IPS-15b (cell line): ENCODE measurements at regions not wholly inside any gene's neighbourhood (a gene's known extent, or its start where the extent isn't known, plus 50 kb on each side); places are given as distances from the start of the nearest gene placed in this dataset.

Experiments
- H3K27me3 ChIP-seq: one replicate; pipeline ENCODE4 v1.6.1; 2013; ENCODE audit warnings: low read length; ENCODE audit not compliant: control insufficient read depth, insufficient read depth
- H3K36me3 ChIP-seq: one replicate; pipeline ENCODE4 v1.6.1; 2013; ENCODE audit warnings: low read length; ENCODE audit not compliant: control insufficient read depth, insufficient read depth
- H3K4me1 ChIP-seq: one replicate; pipeline ENCODE4 v1.6.1; 2013; ENCODE audit warnings: mild to moderate bottlenecking, low read length; ENCODE audit not compliant: control insufficient read depth, insufficient read depth
- H3K4me3 ChIP-seq: one replicate; pipeline ENCODE4 v1.5.1; 2013; ENCODE audit warnings: low read depth, low read length
- H3K9ac ChIP-seq: one replicate; pipeline ENCODE4 v1.6.1; 2013; ENCODE audit warnings: low read depth, mild to moderate bottlenecking, low read length
- H3K9me3 ChIP-seq: one replicate; pipeline ENCODE4 v1.6.1; 2013; ENCODE audit warnings: mild to moderate bottlenecking, low read length; ENCODE audit not compliant: control insufficient read depth, insufficient read depth

DNA sequence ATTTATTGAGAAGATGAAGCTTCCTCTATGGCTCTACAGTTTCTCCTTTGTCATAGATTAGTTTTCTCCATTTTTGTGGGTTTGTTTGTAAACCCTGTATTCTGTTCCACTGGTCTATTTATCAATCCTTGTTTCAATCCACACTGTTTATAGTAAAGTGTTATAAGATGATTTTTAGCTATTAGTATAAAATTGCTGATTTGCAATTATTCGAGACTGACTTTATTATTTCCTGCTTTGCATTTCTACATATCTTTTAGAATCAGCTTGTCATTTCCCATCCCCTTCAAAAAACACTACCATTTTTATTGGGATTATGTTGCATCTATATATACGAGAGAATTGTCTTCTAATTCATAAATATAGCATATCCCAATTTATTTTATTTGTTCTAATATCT is 325.9 kb upstream of the EPHA7 start:
- Histone ChIP-seq H3K36me3 (no peaks in the 10 kb centered on the region), H3K9ac (no peak overlapping the region), H3K4me1 (no peaks in the 10 kb centered on the region), H3K9me3 (no peaks in the 10 kb centered on the region), H3K4me3 (no peak overlapping the region), H3K27me3 (no peaks in the 10 kb centered on the region)

DNA sequence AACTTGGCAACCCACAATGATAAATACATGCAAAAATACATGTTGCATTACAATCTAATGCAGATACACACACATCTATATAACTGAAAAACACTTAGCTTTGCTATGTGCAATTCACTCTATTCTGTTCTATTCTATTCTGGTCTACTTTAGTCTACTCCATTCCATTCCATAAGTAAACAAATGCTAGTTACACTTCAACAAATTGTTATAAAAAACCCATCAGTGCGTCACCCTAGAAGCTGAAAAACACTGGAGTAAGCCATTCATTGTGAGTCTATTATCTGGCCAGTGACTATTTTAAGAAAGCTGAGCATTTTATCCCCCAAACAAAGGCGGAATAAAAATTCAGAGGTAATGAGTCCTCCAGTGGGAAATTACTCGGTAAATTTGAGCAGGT is 315.7 kb upstream of the EPHA7 start:
- Histone ChIP-seq H3K4me1 (peaks cover 9% of the 10 kb centered on the region), H3K9ac (no peak overlapping the region), H3K9me3 (no peaks in the 10 kb centered on the region), H3K27me3 (no peaks in the 10 kb centered on the region), H3K4me3 (no peak overlapping the region), H3K36me3 (no peaks in the 10 kb centered on the region)

DNA sequence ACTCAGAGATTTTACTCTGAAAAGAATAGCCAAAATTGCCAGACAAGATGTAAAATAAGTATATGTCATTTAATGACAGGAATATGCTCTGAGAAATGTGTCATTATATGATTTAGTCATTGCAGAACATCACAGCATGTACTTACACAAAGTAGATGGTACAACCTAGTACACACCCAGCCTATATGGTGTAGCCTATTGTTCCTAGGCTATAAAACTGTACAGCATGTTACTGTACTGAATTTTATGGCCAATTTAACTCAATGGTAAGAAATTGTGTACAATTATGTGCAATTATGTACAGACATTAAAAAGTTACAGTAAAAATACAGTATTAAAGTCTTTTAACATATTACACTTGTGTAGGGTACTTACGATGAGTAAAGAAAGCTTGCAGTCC is 311.9 kb upstream of the EPHA7 start:
- no peaks in the 10 kb centered on the region for H3K36me3 ChIP-seq
- peaks cover 14% of the 10 kb centered on the region for H3K4me1 ChIP-seq
- no peak overlapping the region for H3K9ac ChIP-seq
- no peaks in the 10 kb centered on the region for H3K27me3 ChIP-seq
- H3K4me3 ChIP-seq, result no peak overlapping the region
- no peaks in the 10 kb centered on the region for H3K9me3 ChIP-seq

GRCh38 chr6:93728150-93728549 is 308.8 kb upstream of the EPHA7 start:
- Histone ChIP-seq H3K27me3 (no peaks in the 10 kb centered on the region), H3K4me3 (no peak overlapping the region), H3K4me1 (peaks cover 6% of the 10 kb centered on the region), H3K36me3 (no peaks in the 10 kb centered on the region), H3K9me3 (no peaks in the 10 kb centered on the region), H3K9ac (no peak overlapping the region)

- no peaks in the 10 kb centered on the region for H3K9me3 ChIP-seq
- H3K36me3 ChIP-seq, result no peaks in the 10 kb centered on the region
- H3K27me3 ChIP-seq, result no peaks in the 10 kb centered on the region
- H3K4me1 ChIP-seq, result peaks cover 6% of the 10 kb centered on the region
- H3K9ac ChIP-seq, result no peak overlapping the region
- H3K4me3 ChIP-seq, result no peak overlapping the region
These were observed 308.1 kb upstream of the EPHA7 start for GRCh38 chr6:93727447-93727846.

DNA sequence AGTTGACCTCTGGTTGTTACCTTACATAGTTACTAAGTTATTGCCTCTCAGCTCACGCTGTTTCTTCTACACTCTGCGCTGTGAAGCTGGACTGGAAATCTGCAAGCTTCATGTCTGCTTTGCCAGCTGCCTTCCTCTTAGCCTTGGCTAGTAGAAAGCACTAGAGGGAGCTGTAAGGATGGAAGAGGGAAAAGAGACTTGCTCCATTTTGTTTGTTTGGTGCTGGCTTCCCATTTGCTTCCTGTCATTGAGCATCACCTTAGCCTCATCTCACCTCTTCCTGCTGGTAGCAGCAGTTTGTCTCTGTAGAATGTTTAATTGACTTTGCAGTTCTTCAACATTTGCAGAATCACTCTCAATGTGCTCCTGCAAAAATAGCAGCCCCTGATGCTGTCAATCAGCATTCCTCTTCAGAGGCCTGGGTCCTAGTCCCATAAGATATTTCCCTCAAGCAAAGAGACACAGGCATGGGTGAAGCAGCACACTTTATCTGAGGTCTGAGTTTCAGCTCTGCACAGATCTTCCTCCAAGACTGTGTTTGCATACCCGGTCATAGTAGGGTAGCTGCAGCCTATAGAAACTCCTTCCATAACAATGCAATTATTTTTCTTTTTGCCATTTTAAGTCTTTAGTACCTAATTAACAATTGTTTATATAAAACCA is 302.2 kb upstream of the EPHA7 start:
- Histone ChIP-seq H3K27me3 (no peaks in the 10 kb centered on the region), H3K9ac (no peak overlapping the region), H3K4me1 (peaks cover 3% of the 10 kb centered on the region), H3K9me3 (no peaks in the 10 kb centered on the region), H3K36me3 (no peaks in the 10 kb centered on the region), H3K4me3 (no peak overlapping the region)

GRCh38 chr6:93713974-93714373 is 294.6 kb upstream of the EPHA7 start:
- H3K9ac ChIP-seq, result no peak overlapping the region
- no peaks in the 10 kb centered on the region for H3K27me3 ChIP-seq
- no peaks in the 10 kb centered on the region for H3K36me3 ChIP-seq
- peaks cover 3% of the 10 kb centered on the region for H3K9me3 ChIP-seq
- no peaks in the 10 kb centered on the region for H3K4me1 ChIP-seq
- H3K4me3 ChIP-seq, result no peak overlapping the region

DNA sequence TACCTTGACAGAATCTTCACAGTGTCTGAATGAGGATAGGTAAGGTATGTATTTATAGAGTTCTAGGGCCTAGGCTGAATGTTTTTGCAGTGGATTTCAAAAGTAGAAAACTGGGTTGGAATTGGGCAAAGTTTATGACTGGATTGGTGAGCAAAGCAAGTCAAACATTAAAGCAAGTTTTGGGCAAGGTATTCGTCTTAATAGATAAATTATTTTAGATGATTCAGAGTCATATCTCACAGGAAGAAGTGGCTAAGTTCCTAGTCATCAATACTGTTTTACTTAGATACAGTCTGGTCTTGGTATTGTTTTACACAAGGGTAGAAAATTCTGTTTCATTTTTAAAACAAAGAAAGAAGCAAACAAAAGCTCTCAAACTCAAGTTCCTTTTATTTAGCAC is 284.1 kb upstream of the EPHA7 start:
- Histone ChIP-seq H3K4me3 (no peak overlapping the region), H3K4me1 (no peaks in the 10 kb centered on the region), H3K36me3 (no peaks in the 10 kb centered on the region), H3K27me3 (no peaks in the 10 kb centered on the region), H3K9me3 (no peaks in the 10 kb centered on the region), H3K9ac (no peak overlapping the region)

DNA sequence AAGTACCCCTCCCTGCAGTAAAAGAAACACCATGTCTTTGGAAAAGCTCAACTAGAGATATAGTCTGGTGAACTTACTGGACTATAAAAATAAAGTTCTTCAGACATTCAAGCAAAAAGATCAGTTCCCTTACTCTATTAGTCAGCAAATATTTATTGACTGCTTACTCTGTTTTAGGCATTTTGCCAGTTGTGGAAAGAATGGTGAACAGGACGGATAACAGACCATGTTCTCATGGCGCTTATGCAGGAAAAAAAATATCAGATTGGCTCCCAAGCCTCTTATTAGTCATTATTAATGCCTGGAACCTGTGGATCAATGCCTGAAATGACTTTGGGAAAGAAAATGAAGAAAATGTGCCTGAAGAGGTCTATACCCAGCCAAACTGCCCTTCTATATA is 282.2 kb upstream of the EPHA7 start:
- H3K9ac ChIP-seq, result no peak overlapping the region
- H3K9me3 ChIP-seq, result no peaks in the 10 kb centered on the region
- no peaks in the 10 kb centered on the region for H3K36me3 ChIP-seq
- H3K27me3 ChIP-seq, result no peaks in the 10 kb centered on the region
- no peaks in the 10 kb centered on the region for H3K4me1 ChIP-seq
- no peak overlapping the region for H3K4me3 ChIP-seq

DNA sequence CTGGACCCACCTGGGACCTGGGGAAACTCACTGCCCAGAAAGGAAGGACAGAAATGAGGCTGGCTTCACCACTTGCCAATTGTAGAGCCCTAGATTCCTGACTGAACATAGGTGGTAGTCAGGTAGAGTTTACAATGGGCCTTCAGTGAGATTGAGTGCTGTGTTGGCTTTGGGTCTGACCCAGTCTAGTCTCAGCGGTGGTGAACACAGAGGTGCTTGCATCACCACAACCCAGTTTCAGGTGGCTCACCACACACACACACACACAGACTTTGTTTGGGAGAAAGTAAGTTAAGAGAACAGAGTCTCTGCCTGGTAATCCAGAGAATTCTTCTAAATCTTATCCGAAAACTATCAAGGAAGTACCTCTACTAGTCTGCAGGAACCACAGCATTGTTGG is 266.1 kb upstream of the EPHA7 start:
- H3K9ac ChIP-seq, result no peak overlapping the region
- H3K36me3 ChIP-seq, result no peaks in the 10 kb centered on the region
- no peaks in the 10 kb centered on the region for H3K9me3 ChIP-seq
- no peaks in the 10 kb centered on the region for H3K27me3 ChIP-seq
- no peaks in the 10 kb centered on the region for H3K4me1 ChIP-seq
- H3K4me3 ChIP-seq, result no peak overlapping the region

GRCh38 chr6:93684339-93684738 is 265.0 kb upstream of the EPHA7 start:
- Histone ChIP-seq H3K27me3 (no peaks in the 10 kb centered on the region), H3K4me3 (no peak overlapping the region), H3K9me3 (no peaks in the 10 kb centered on the region), H3K36me3 (no peaks in the 10 kb centered on the region), H3K9ac (no peak overlapping the region), H3K4me1 (no peaks in the 10 kb centered on the region)

GRCh38 chr6:93679836-93680235 is 260.5 kb upstream of the EPHA7 start:
- Histone ChIP-seq H3K4me3 (no peak overlapping the region), H3K9me3 (no peaks in the 10 kb centered on the region), H3K27me3 (no peaks in the 10 kb centered on the region), H3K9ac (no peak overlapping the region), H3K4me1 (no peaks in the 10 kb centered on the region), H3K36me3 (no peaks in the 10 kb centered on the region)
